H9 (cell line): ENCODE measurements at regions not wholly inside any gene's neighbourhood (a gene's known extent, or its start where the extent isn't known, plus 50 kb on each side); places are given as distances from the start of the nearest gene placed in this dataset.

Source experiments
- DNase-seq: peaks from one replicate; pipeline ENCODE4 v3.0.0-alpha.2; 2017
- H2AFZ ChIP-seq: one replicate; pipeline ENCODE4 v1.6.1; 2013; ENCODE audit warnings: mild to moderate bottlenecking, low read length, control low read depth, moderate library complexity
- H2AK5ac ChIP-seq: 2 replicates; pipeline ENCODE4 v1.6.1; 2013; ENCODE audit warnings: low read length, control low read depth, mixed read lengths; ENCODE audit not compliant: insufficient read length
- H2BK120ac ChIP-seq: one replicate; pipeline ENCODE4 v1.6.1; 2013; ENCODE audit warnings: low read depth, mild to moderate bottlenecking, low read length, control low read depth, inconsistent platforms; ENCODE audit not compliant: poor library complexity, severe bottlenecking
- H2BK12ac ChIP-seq: 2 replicates; pipeline ENCODE4 v1.6.1; 2013; ENCODE audit warnings: low read length, control low read depth, mixed read lengths, low read depth; ENCODE audit not compliant: insufficient read length
- H2BK15ac ChIP-seq: 2 replicates; pipeline ENCODE4 v1.6.1; 2013; ENCODE audit warnings: low read depth, low read length, control low read depth
- H2BK20ac ChIP-seq: one replicate; pipeline ENCODE4 v1.6.1; 2013; ENCODE audit warnings: low read depth, mild to moderate bottlenecking, low read length, control low read depth, inconsistent platforms; ENCODE audit not compliant: poor library complexity, severe bottlenecking
- H2BK5ac ChIP-seq: 2 replicates; pipeline ENCODE4 v1.6.1; 2013; ENCODE audit warnings: low read length, control low read depth, mixed read lengths; ENCODE audit not compliant: insufficient read length
- H3K14ac ChIP-seq: 2 replicates; pipeline ENCODE4 v1.6.1; 2013; ENCODE audit warnings: low read length, control low read depth; ENCODE audit not compliant: insufficient read depth
- H3K18ac ChIP-seq: 2 replicates; pipeline ENCODE4 v1.6.1; 2013; ENCODE audit warnings: low read depth, mild to moderate bottlenecking, mixed read lengths, low read length, control low read depth; ENCODE audit not compliant: insufficient read length
- H3K23ac ChIP-seq: 2 replicates; pipeline ENCODE4 v1.6.1; 2013; ENCODE audit warnings: low read length, control low read depth, mixed read lengths, low read depth; ENCODE audit not compliant: insufficient read length
- H3K23me2 ChIP-seq: 2 replicates; pipeline ENCODE4 v1.6.1; 2013; ENCODE audit warnings: low read depth, mild to moderate bottlenecking, mixed read lengths, low read length, control low read depth; ENCODE audit not compliant: insufficient read length, poor library complexity, severe bottlenecking
- H3K27ac ChIP-seq: 2 replicates; pipeline ENCODE4 v1.5.1; 2013; ENCODE audit warnings: low read length, control low read depth, mixed read lengths, low read depth; ENCODE audit not compliant: insufficient read length
- H3K27me3 ChIP-seq: 2 replicates; pipeline ENCODE4 v1.6.1; 2013; ENCODE audit warnings: low read length, control low read depth, inconsistent platforms; ENCODE audit not compliant: insufficient read depth
- H3K4ac ChIP-seq: 2 replicates; pipeline ENCODE4 v1.6.1; 2013; ENCODE audit warnings: low read depth, mild to moderate bottlenecking, control low read depth, inconsistent platforms, low read length, moderate library complexity
- H3K4me1 ChIP-seq: 2 replicates; pipeline ENCODE4 v1.6.1; 2013; ENCODE audit warnings: low read length, control low read depth, inconsistent platforms; ENCODE audit not compliant: insufficient read depth
- H3K4me2 ChIP-seq: 2 replicates; pipeline ENCODE4 v1.6.1; 2013; ENCODE audit warnings: low read length, control low read depth, mixed read lengths; ENCODE audit not compliant: insufficient read length, insufficient read depth
- H3K56ac ChIP-seq: 2 replicates; pipeline ENCODE4 v1.6.1; 2013; ENCODE audit warnings: low read depth, mild to moderate bottlenecking, mixed read lengths, low read length, control low read depth; ENCODE audit not compliant: insufficient read length
- H3K79me1 ChIP-seq: 2 replicates; pipeline ENCODE4 v1.6.1; 2013; ENCODE audit warnings: low read depth, mild to moderate bottlenecking, moderate library complexity, low read length, control low read depth, inconsistent platforms; ENCODE audit not compliant: insufficient read depth, poor library complexity, severe bottlenecking
- H3K79me2 ChIP-seq: 2 replicates; pipeline ENCODE4 v1.6.1; 2013; ENCODE audit warnings: low read length, control low read depth, inconsistent platforms; ENCODE audit not compliant: insufficient read depth
- H3K9ac ChIP-seq: 2 replicates; pipeline ENCODE4 v1.6.1; 2013; ENCODE audit warnings: low read length, control low read depth, mixed read lengths; ENCODE audit not compliant: insufficient read length; ENCODE audit errors: extremely low read depth
- H3K9me3 ChIP-seq: one replicate; pipeline ENCODE4 v1.6.1; 2013; ENCODE audit warnings: low read depth, low read length, inconsistent platforms; ENCODE audit not compliant: control insufficient read depth
- H3T11ph ChIP-seq: one replicate; pipeline ENCODE4 v1.6.1; 2013; ENCODE audit warnings: mild to moderate bottlenecking, low read length, control low read depth, inconsistent platforms
- H4K20me1 ChIP-seq: one replicate; pipeline ENCODE4 v1.6.1; 2013; ENCODE audit not compliant: control insufficient read depth, insufficient read length, insufficient read depth
- H4K5ac ChIP-seq: 2 replicates; pipeline ENCODE4 v1.6.1; 2013; ENCODE audit warnings: low read depth, mild to moderate bottlenecking, mixed read lengths, low read length, control low read depth; ENCODE audit not compliant: insufficient read length
- H4K8ac ChIP-seq: replicated peaks from 2 replicates; pipeline ENCODE4 v1.6.1; 2013; ENCODE audit warnings: low read length, control low read depth, mixed read lengths, low read depth; ENCODE audit not compliant: insufficient read length
- H4K91ac ChIP-seq: 2 replicates; pipeline ENCODE4 v1.6.1; 2013; ENCODE audit warnings: low read depth, mild to moderate bottlenecking, moderate library complexity, mixed read lengths, low read length, control low read depth; ENCODE audit not compliant: insufficient read length
- H3K27ac Mint-ChIP-seq, 3 experiments: 2 replicates in 2 of 3; 3 replicates in 1 of 3; pipeline ENCODE4 v1.8.0; 2020 to 2021; ENCODE audit warnings: mixed read lengths in 3 of 3, mild to moderate bottlenecking in 1 of 3, moderate library complexity in 1 of 3
- H3K27me3 Mint-ChIP-seq: 2 replicates; pipeline ENCODE4 v1.8.0; 2021; ENCODE audit warnings: low read depth, mild to moderate bottlenecking, moderate library complexity, mixed read lengths
- H3K36me3 Mint-ChIP-seq, 3 experiments: 2 replicates in 2 of 3; 3 replicates in 1 of 3; pipeline ENCODE4 v1.8.0; 2020 to 2021; ENCODE audit warnings: low read depth in 3 of 3, mixed read lengths in 3 of 3; ENCODE audit not compliant: insufficient read depth in 1 of 3
- H3K4me1 Mint-ChIP-seq, 2 experiments: 2 replicates each; pipeline ENCODE4 v1.8.0; 2020; ENCODE audit warnings: mixed read lengths in 2 of 2
- H3K4me3 Mint-ChIP-seq, 2 experiments: 2 replicates in 1 of 2; 3 replicates in 1 of 2; pipeline ENCODE4 v1.8.0; 2020 to 2021; ENCODE audit warnings: mild to moderate bottlenecking in 2 of 2, mixed read lengths in 2 of 2, moderate library complexity in 1 of 2
- H3K9me3 Mint-ChIP-seq, 2 experiments: 2 replicates in 1 of 2; 3 replicates in 1 of 2; pipeline ENCODE4 v1.8.0; 2020; ENCODE audit warnings: mild to moderate bottlenecking in 2 of 2, mixed read lengths in 2 of 2, moderate library complexity in 1 of 2
- CTCF ChIP-seq: fragments of 200-600 bp; sonication (generic); conservative IDR thresholded peaks from 3 replicates; pipeline ENCODE4 v1.8.0; 2021; ENCODE audit warnings: antibody characterized with exemption, mild to moderate bottlenecking
- WGBS: extraction: QIAGEN DNeasy Blood & Tissue Kit; methylation state at CpG from one replicate; pipeline ENCODE4 v1.1.7; 2013; ENCODE audit warnings: missing lambda C conversion rate, low lambda C conversion rate, mixed read lengths; ENCODE audit not compliant: insufficient read length; ENCODE audit errors: extremely low coverage; 5-methylcytosine and 5-hydroxymethylcytosine counted together

DNA sequence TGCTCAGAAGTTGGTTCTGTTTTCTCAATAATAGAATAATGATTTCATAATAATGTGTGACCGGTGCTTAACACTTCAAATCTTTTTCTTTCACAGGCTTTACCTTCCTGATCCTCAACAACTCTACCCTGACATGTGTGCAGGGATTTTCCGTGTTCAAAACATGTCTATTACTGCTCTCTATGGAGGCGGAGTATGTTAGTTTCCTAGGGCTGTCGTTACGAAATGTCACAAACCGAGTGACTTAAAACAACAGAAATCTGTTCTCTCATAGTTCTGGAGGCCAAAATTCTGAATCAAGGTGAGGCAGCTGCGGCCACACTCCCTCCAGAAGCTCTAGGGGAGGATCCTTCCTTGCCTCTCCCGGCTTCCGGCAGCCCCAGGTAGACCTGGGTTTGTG is 186.2 kb upstream of the VASH1 start:
- H2BK20ac ChIP-seq: no peak overlapping the region
- peaks cover 9 to 10% of the 10 kb centered on the region in 2 experiments for H3K4me1 Mint-ChIP-seq
- H2BK120ac ChIP-seq: no peak overlapping the region
- H3K4me3 Mint-ChIP-seq: no peak overlapping the region
- H2AK5ac ChIP-seq: no peak overlapping the region
- H2BK12ac ChIP-seq: no peak overlapping the region
- H4K8ac ChIP-seq: no peak overlapping the region
- no peaks in the 10 kb centered on the region for H4K20me1 ChIP-seq
- H3K36me3 Mint-ChIP-seq: 0 out of 7 replicates have a peak, but pooled peaks cover 0 to 4% (median 0%) of the 10 kb centered on the region in 3 experiments
- no peak overlapping the region for H3K4ac ChIP-seq
- H3K9me3 ChIP-seq: no peaks in the 10 kb centered on the region
- no peaks in the 10 kb centered on the region for H3K27me3 ChIP-seq
- no peak overlapping the region for H3K9ac ChIP-seq
- no peak for TF ChIP-seq CTCF
- no peak overlapping the region for H3K18ac ChIP-seq
- no peaks in the 10 kb centered on the region for H3K23me2 ChIP-seq
- no peak overlapping the region for H2BK5ac ChIP-seq
- DNase-seq: no peak
- H3K23ac ChIP-seq: no peak overlapping the region
- no peaks in the 10 kb centered on the region for H3K79me2 ChIP-seq
- H3K27me3 Mint-ChIP-seq: no peaks in the 10 kb centered on the region
- no peak overlapping the region for H3T11ph ChIP-seq
- H3K27ac Mint-ChIP-seq: no peak overlapping the region
- H3K14ac ChIP-seq: no peak overlapping the region
- no peak overlapping the region for H4K5ac ChIP-seq
- H3K4me2 ChIP-seq: no peak overlapping the region
- H2AFZ ChIP-seq: no peak overlapping the region
- H3K27ac ChIP-seq: no peak overlapping the region
- H4K91ac ChIP-seq: no peak overlapping the region
- no peak overlapping the region for H2BK15ac ChIP-seq
- no peaks in the 10 kb centered on the region; a peak in 1 of 5 replicates for H3K9me3 Mint-ChIP-seq
- H3K79me1 ChIP-seq: no peaks in the 10 kb centered on the region
- WGBS: no CpG with 5 or more reads among the region's 9 CpGs
- no peaks in the 10 kb centered on the region for H3K4me1 ChIP-seq
- no peak overlapping the region for H3K56ac ChIP-seq
